OCI-LY1 (cell line): ENCODE measurements at regions not wholly inside any gene's neighbourhood (a gene's known extent, or its start where the extent isn't known, plus 50 kb on each side); places are given as distances from the start of the nearest gene placed in this dataset.

ENCODE experiments used
- H2AFZ ChIP-seq: fragments of 200-600 bp; sonication (generic), shearing (Covaris generic); 2 replicates; pipeline ENCODE4 v1.6.0; 2014; ENCODE audit warnings: antibody characterized with exemption, mild to moderate bottlenecking, low read length
- H3F3A ChIP-seq: fragments of 200-600 bp; sonication (generic), shearing (Covaris generic); 2 replicates; pipeline ENCODE4 v1.6.0; 2014; ENCODE audit warnings: mild to moderate bottlenecking, antibody characterized with exemption, low read length, moderate library complexity; ENCODE audit not compliant: insufficient read depth
- H3K27ac ChIP-seq: fragments of 200-600 bp; sonication (generic); 2 replicates; pipeline ENCODE4 v1.5.1; 2014; ENCODE audit warnings: low read length, mixed run types, mild to moderate bottlenecking, low read depth; ENCODE audit not compliant: poor library complexity, severe bottlenecking
- H3K27me3 ChIP-seq: fragments of 200-600 bp; sonication (generic); 2 replicates; pipeline ENCODE4 v1.6.0; 2014; ENCODE audit warnings: antibody characterized with exemption, mild to moderate bottlenecking, low read length, moderate library complexity; ENCODE audit not compliant: insufficient read depth
- H3K36me3 ChIP-seq: fragments of 200-600 bp; sonication (generic); 2 replicates; pipeline ENCODE4 v1.6.1; 2014; ENCODE audit warnings: mild to moderate bottlenecking, antibody characterized with exemption, low read length, moderate library complexity, mixed read lengths; ENCODE audit not compliant: insufficient read depth
- H3K4me1 ChIP-seq: fragments of 200-600 bp; sonication (generic); 2 replicates; pipeline ENCODE4 v1.5.1; 2014; ENCODE audit warnings: mild to moderate bottlenecking, low read length, moderate library complexity; ENCODE audit not compliant: insufficient read depth, severe bottlenecking
- H3K4me2 ChIP-seq: fragments of 200-600 bp; sonication (generic), shearing (Covaris generic); 2 replicates; pipeline ENCODE4 v1.6.1; 2014; ENCODE audit warnings: low read length
- H3K4me3 ChIP-seq: fragments of 200-600 bp; sonication (generic); 2 replicates; pipeline ENCODE4 v1.5.1; 2014; ENCODE audit warnings: low read length, low read depth, mild to moderate bottlenecking, mixed read lengths; ENCODE audit not compliant: poor library complexity, severe bottlenecking
- H3K79me2 ChIP-seq: fragments of 200-600 bp; shearing (Covaris generic); 2 replicates; pipeline ENCODE4 v1.6.1; 2016; ENCODE audit warnings: mixed run types, low read length, mixed read lengths; ENCODE audit not compliant: insufficient read depth
- H3K9ac ChIP-seq: fragments of 200-600 bp; sonication (generic), shearing (Covaris generic); 2 replicates; pipeline ENCODE4 v1.6.1; 2014; ENCODE audit warnings: mild to moderate bottlenecking, low read length, mixed read lengths
- H3K9me2 ChIP-seq: fragments of 200-600 bp; sonication (generic), shearing (Covaris generic); 2 replicates; pipeline ENCODE4 v1.6.1; 2014; ENCODE audit warnings: low read depth, mild to moderate bottlenecking, low read length, mixed read lengths
- H3K9me3 ChIP-seq: fragments of 200-600 bp; shearing (Covaris generic); 2 replicates; pipeline ENCODE4 v1.6.1; 2014; ENCODE audit warnings: low read length, mixed read lengths
- H4K20me1 ChIP-seq: fragments of 200-600 bp; sonication (generic), shearing (Covaris generic); 2 replicates; pipeline ENCODE4 v1.6.0; 2016; ENCODE audit warnings: mild to moderate bottlenecking, low read length; ENCODE audit not compliant: insufficient read depth
- EZH2 ChIP-seq: fragments of 200-600 bp; sonication (generic), shearing (Covaris generic); IDR thresholded peaks from 2 replicates; pipeline ENCODE4 v1.8.0; 2017; ENCODE audit warnings: borderline replicate concordance, mixed run types, mild to moderate bottlenecking, antibody characterized with exemption, low read length, moderate library complexity, mixed read lengths
- TF ChIP-seq, protein P1 (sequence below): fragments of 200-600 bp; sonication (generic), shearing (Covaris generic); IDR thresholded peaks from 2 replicates; pipeline ENCODE4 v1.5.1; 2017; ENCODE audit warnings: mild to moderate bottlenecking, antibody characterized with exemption, low read length, moderate library complexity, mixed read lengths

- no peaks in the 10 kb centered on the region for H3F3A ChIP-seq
- no peak overlapping the region for H2AFZ ChIP-seq
- H3K36me3 ChIP-seq, result no peaks in the 10 kb centered on the region
- H3K27me3 ChIP-seq, result no peaks in the 10 kb centered on the region
- no peaks in the 10 kb centered on the region for H4K20me1 ChIP-seq
- no peak overlapping the region for H3K4me2 ChIP-seq
- no peaks in the 10 kb centered on the region for H3K9me2 ChIP-seq
- no peaks in the 10 kb centered on the region for H3K4me1 ChIP-seq
- H3K9ac ChIP-seq, result no peak overlapping the region
- no peak for TF ChIP-seq EZH2
- TF ChIP-seq, protein P1, sequence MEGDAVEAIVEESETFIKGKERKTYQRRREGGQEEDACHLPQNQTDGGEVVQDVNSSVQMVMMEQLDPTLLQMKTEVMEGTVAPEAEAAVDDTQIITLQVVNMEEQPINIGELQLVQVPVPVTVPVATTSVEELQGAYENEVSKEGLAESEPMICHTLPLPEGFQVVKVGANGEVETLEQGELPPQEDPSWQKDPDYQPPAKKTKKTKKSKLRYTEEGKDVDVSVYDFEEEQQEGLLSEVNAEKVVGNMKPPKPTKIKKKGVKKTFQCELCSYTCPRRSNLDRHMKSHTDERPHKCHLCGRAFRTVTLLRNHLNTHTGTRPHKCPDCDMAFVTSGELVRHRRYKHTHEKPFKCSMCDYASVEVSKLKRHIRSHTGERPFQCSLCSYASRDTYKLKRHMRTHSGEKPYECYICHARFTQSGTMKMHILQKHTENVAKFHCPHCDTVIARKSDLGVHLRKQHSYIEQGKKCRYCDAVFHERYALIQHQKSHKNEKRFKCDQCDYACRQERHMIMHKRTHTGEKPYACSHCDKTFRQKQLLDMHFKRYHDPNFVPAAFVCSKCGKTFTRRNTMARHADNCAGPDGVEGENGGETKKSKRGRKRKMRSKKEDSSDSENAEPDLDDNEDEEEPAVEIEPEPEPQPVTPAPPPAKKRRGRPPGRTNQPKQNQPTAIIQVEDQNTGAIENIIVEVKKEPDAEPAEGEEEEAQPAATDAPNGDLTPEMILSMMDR, result no peak
- no peaks in the 10 kb centered on the region for H3K9me3 ChIP-seq
- H3K27ac ChIP-seq, result no peak overlapping the region
- H3K79me2 ChIP-seq, result no peaks in the 10 kb centered on the region
- no peak overlapping the region for H3K4me3 ChIP-seq
These were observed 166.5 kb upstream of the LDB2 start for GRCh38 chr4:17064959-17065358.

DNA sequence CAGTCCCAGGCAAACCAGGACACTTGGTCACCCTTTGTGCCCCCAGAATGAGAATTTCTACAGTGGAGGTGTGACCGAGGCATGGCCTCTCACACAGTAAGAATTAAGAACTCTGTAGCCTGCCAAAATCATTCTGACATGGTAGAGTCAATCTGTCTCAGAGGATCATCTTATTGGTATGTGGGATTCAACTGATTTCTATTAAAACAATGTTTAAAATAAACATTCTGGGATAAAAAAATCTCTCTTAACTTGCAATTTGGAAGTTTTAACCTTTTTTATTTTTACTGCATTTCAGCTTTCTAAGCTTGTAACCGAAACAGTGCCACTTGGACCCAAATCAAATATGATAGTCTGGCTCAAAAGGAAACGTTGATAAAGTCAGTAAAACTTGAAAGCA is 165.4 kb upstream of the LDB2 start:
- H3K4me1 ChIP-seq, result no peaks in the 10 kb centered on the region

DNA sequence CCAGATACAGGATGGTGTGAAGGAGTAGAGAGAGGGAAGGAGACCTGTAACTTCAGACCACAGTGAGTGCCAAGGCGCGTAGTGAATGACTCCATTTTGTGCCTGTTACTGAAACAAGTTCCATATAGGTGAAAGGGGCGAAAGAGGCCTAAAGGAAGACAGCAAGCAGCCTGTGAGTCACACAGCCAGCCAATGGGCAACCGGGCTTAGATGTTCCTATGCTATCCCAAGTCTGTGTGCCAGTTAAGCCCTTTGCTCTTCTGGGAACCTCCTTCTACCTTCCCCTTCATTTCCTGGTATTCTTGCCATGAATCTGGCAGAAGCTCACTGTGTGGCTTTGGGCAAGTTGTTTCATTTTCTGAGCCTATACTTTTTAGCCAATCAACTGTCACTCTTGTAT is 161.8 kb upstream of the LDB2 start:
- Histone ChIP-seq H4K20me1 (no peaks in the 10 kb centered on the region), H3F3A (no peaks in the 10 kb centered on the region)
- no peak for TF ChIP-seq EZH2

More for the DNA sequence above, 165.4 kb upstream of the LDB2 start:
- Histone ChIP-seq H3K9me2 (no peaks in the 10 kb centered on the region), H3K4me3 (no peak overlapping the region), H2AFZ (no peak overlapping the region), H3K9ac (no peak overlapping the region), H3F3A (no peaks in the 10 kb centered on the region), H4K20me1 (no peaks in the 10 kb centered on the region), H3K9me3 (no peaks in the 10 kb centered on the region), H3K36me3 (no peaks in the 10 kb centered on the region), H3K27me3 (no peaks in the 10 kb centered on the region), H3K79me2 (no peaks in the 10 kb centered on the region), H3K27ac (no peak overlapping the region), H3K4me2 (no peak overlapping the region)
- TF ChIP-seq, protein P1, result no peak
- no peak for TF ChIP-seq EZH2

More for the DNA sequence above, 161.8 kb upstream of the LDB2 start:
- H3K79me2 ChIP-seq, result no peaks in the 10 kb centered on the region
- no peak overlapping the region for H3K9ac ChIP-seq
- no peaks in the 10 kb centered on the region for H3K9me3 ChIP-seq
- no peaks in the 10 kb centered on the region for H3K27me3 ChIP-seq
- no peak overlapping the region for H3K27ac ChIP-seq
- no peaks in the 10 kb centered on the region for H3K9me2 ChIP-seq
- H3K36me3 ChIP-seq, result no peaks in the 10 kb centered on the region
- H3K4me3 ChIP-seq, result no peak overlapping the region
- no peaks in the 10 kb centered on the region for H3K4me1 ChIP-seq
- no peak overlapping the region for H2AFZ ChIP-seq
- H3K4me2 ChIP-seq, result no peak overlapping the region
